ENCODE measurements at regions not wholly inside any gene's neighbourhood (a gene's known extent, or its start where the extent isn't known, plus 50 kb on each side); places are given as distances from the start of the nearest gene placed in this dataset.

DNA sequence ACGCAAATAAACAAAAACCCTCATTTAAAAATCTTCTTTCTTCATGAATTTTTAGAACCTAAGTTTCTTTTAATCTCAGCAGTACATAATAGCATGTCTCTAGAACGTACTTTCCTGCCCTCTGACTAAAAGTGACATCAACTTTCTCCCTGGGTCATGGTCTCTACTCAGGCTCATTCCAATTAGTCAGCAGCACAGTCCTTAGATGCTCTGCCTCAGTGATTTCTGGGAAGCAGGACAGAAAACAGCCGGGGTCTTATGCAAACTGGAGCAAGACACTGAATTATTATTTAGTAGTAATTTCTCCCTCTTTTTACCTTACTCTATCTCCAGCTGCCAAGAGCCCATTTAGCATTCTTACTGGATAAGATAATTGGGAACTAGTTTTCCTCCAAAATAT, 365.2 kb downstream of the TUSC7 start:
- DNase-seq (ENCODE audit: low read depth), result peak; percentile 18

DNA sequence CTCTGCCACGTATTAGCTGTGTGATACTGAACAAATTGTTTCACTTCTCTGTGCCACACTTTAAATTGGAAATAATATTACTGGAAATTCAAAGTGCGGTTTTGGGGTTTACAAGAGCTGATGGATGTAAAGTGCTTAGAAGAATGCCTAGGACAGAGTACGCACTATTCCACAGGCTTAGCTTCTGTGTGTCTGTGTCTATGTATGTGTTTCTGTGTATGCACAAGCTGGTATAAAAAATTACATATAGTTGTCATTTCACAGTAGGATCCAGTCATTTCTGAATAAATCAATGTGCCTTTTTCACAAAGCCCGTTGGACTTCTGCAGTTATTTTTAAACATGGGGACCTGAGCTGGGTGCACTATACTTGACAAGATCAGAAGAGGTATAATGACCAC, 370.4 kb downstream of the TUSC7 start:
- DNase-seq (ENCODE audit: low read depth), result no peak

GRCh38 chr3:117080872-117081271, 371.3 kb downstream of the TUSC7 start:
- no peak for DNase-seq (ENCODE audit: low read depth)

GRCh38 chr3:117084277-117084676, 374.7 kb downstream of the TUSC7 start:
- no peak for DNase-seq (ENCODE audit: low read depth)

- DNase-seq (ENCODE audit: low read depth), result no peak
Measured at GRCh38 chr3:117084739-117085270, 375.2 kb downstream of the TUSC7 start.

GRCh38 chr3:117091676-117092075, 382.1 kb downstream of the TUSC7 start:
- DNase-seq (ENCODE audit: low read depth), result no peak

GRCh38 chr3:117096549-117096948, 387.0 kb downstream of the TUSC7 start:
- DNase-seq (ENCODE audit: low read depth), result no peak

- no peak for DNase-seq (ENCODE audit: low read depth)
Measured at GRCh38 chr3:117097351-117097750, 387.8 kb downstream of the TUSC7 start.

DNA sequence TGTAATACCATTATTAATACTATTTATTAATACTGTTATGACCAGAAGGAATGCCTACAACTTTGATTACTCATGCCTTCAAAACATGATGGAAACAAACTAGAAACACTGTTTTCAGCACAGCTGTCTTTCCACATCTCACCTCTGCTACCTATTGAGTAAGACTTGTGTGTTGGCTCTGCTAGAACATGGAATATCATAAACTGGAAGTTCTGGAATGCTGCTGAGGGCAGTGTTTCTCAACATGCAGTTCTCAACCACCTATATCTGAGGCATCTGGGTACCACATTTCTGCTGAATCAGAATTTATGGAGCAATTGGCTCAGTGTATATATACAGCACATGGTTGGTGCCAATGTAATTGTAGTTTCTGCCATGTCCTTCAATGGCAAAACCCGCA, 392.1 kb downstream of the TUSC7 start:
- DNase-seq (ENCODE audit: low read depth), result no peak

GRCh38 chr3:117102426-117102825, 392.8 kb downstream of the TUSC7 start:
- no peak for DNase-seq (ENCODE audit: low read depth)

GRCh38 chr3:117103675-117104074, 394.1 kb downstream of the TUSC7 start:
- no peak for DNase-seq (ENCODE audit: low read depth)

- DNase-seq (ENCODE audit: low read depth), result no peak
Measured at GRCh38 chr3:117104381-117104780, 394.8 kb downstream of the TUSC7 start.

DNA sequence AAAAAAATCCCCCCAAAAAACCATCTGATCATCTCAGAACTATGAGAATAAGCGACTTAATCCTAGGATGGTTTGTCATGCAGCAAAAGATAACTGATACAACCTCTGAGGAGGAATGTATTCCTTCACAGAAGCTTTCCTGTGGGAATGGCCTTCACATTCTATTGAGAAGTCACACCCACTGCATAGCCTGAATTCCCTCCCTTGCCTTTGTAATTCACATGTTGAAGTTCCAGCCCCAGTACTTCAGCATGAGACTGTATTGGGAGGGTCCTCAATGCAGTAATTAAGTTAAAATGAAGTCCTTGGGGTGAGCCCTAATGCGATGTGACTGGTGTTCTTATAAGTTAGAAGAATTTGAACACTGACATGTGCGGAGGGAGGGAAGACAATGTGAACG, 395.2 kb downstream of the TUSC7 start:
- no peak for DNase-seq (ENCODE audit: low read depth)

- DNase-seq (ENCODE audit: low read depth), result peak; percentile 6
Measured at GRCh38 chr3:117105686-117106085, 396.1 kb downstream of the TUSC7 start.

GRCh38 chr3:117106396-117106795, 396.8 kb downstream of the TUSC7 start:
- DNase-seq (ENCODE audit: low read depth), result no peak

- DNase-seq (ENCODE audit: low read depth), result no peak
Measured at GRCh38 chr3:117107946-117108345, 398.4 kb downstream of the TUSC7 start.

DNA sequence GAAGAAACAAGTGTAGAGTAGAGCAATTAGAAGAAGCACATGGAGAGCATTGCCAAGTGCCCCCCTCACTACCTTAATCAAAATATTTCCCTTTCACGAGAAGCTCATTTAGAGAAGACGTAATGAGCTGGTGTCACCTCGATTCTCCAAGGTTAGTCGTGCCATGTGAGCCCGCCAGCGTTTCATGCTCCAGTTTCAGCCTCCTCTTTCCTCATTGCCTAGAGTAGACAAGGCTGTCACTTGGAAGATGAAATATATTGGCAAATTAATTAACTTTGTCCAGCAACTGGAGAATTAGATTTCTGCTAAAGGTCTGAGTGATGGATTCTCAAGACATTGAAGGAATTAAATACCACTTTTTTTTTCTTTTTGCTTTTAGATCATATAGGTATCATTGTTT, 399.6 kb downstream of the TUSC7 start:
- no peak for DNase-seq (ENCODE audit: low read depth)

- no peak for DNase-seq (ENCODE audit: low read depth)
Measured at GRCh38 chr3:117114517-117115265, 405.1 kb downstream of the TUSC7 start.

- no peak for DNase-seq (ENCODE audit: low read depth)
Measured at GRCh38 chr3:117117188-117117936, 407.8 kb downstream of the TUSC7 start.

DNA sequence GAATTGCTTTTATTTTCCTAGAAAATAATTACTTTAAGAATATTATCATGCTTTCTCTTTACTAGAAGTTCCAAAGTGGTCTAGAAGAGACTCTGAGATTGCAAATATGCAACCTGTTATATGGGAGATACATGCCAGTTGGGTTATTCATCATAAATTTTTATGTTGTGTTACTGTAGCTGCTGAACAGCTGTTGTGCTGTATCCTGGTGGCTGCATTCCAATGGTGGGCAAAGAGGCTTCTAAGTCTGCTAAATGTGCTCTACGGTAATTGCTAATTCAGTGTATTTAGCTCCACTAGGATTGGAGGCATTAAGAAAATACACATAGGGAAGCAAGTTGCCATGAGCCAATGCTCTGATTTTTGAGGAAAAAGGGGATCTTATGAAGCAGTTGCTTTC, 409.0 kb downstream of the TUSC7 start:
- no peak for DNase-seq (ENCODE audit: low read depth)

DNA sequence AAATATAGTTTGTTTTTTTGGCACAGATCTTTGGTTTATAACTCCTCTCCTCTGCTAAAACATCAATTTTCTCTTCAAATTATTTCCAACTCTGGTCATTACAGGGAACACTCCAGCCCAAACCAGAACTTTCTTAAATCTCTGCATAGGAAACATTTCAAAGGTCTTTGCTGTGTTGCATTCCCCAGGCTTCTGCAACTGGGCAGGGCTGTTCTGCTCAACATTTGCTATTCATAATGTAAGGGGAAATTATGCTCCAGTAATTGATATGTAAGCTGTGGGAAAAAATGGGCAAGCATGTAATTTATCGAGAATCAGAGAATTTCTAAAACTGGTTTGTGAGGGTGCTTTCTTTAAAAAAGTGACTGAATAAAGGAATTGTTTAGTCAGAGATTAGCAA, 410.4 kb downstream of the TUSC7 start:
- DNase-seq (ENCODE audit: low read depth), result no peak

GRCh38 chr3:117122609-117123008, 413.0 kb downstream of the TUSC7 start:
- DNase-seq (ENCODE audit: low read depth), result no peak

DNA sequence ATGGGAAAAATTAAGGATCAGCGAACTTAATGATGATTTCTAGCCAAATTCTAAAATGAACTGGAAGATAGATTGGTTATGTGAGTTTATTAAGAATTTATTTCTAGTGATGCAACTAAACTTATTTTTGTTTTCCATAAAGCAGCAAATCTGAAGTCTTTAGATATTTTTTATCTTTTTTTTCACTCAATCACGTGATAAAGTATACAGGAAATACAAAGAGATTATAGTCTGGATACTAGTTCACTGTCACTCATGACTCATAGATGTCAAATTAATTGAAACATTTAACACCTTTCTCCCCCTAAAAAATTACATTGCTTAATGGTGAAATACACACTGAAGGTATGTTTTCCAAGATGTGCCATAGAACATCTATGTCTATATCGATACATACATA, 416.9 kb downstream of the TUSC7 start:
- no peak for DNase-seq (ENCODE audit: low read depth)
